Astrocyte of the spinal cord (primary cell): ENCODE measurements at regions not wholly inside any gene's neighbourhood (a gene's known extent, or its start where the extent isn't known, plus 50 kb on each side); places are given as distances from the start of the nearest gene placed in this dataset.

Experiments
- DNase-seq: peaks from one replicate; pipeline ENCODE4 v3.0.0; 2011; ENCODE audit warnings: low read depth, low spot score
- H3K4me3 ChIP-seq: 2 replicates; pipeline ENCODE4 v1.5.1; 2011; ENCODE audit warnings: low read depth, mild to moderate bottlenecking, low read length, moderate library complexity
- in situ Hi-C: cut with HindIII; loops from 2 replicates; pipeline ENCODE4 v1.10.0; 2017; ENCODE audit warnings: low sequenced_read_pairs
- TF ChIP-seq, protein P1 (sequence below): IDR thresholded peaks from 2 replicates; pipeline ENCODE4 v1.5.1; 2012; ENCODE audit warnings: low read depth, mild to moderate bottlenecking, low read length, inconsistent platforms

DNA sequence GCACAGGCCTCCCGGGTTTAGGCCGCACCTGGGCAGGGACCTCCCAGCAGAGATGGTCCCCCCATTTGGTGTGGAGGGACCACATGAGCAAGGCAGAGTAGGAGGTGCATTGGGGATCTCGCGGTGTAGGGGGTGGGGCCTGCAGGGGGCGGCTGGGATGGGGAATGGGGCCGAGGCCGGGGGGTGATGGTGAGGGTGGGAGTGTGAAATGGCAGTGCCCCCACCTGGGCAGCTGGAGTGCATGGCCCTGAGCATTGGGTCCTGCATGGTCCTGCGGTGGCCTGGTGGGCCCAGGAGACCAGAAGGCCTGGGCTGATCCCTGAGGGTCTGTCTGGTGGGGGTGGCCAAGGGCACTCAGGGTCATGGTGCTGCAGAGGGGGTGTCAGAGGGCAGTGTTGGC is 111.8 kb downstream of the KIF26A start:
- H3K4me3 ChIP-seq: no peak overlapping the region
- no peak for DNase-seq
- in situ Hi-C loops: no loop called here

DNA sequence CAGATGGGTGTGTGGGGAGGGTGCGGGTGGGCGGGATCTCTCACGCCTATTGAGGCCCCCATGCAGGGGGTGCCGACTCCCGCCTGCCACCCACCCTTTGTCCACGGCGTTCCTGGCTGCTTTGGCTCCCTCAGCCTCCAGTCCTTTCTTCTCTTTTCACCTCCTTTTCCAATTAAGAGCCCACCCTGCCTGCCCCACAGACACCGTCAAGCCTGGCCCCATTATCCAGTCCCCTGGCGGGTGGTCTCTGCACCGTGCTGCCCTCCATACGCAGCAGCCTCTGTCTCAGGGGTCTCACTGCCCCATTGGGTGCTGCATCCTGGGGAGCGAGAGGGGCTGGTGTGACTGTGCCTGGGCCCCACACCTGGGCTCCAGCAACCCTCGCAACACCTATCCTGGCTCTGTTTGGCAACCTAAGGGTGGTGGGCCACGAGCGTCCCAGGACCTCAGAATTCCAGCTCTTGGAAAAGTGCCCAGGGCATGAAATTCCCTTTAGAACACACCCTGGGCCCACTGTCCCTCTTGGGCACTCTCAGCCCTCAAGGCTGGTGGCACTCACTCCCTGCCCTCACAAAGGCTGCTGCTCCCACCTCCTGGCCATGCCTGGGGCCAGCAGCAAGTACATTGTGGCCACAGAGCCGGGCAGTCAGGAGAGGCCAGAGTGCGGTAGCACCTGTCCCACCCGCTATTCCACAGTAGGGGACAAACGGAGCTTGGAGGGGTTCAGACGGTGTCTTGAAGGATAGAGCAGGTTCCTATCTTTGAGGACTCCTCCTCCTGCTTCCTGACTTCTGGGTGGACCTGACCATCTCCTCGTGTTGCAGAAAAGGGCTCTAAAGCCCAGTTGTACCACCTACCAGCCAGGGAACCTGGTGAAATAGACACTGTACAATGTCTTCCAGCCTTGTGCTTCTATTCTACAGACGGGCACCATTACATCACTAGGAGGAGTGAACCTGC is 114.1 kb downstream of the KIF26A start:
- TF ChIP-seq, protein P1, sequence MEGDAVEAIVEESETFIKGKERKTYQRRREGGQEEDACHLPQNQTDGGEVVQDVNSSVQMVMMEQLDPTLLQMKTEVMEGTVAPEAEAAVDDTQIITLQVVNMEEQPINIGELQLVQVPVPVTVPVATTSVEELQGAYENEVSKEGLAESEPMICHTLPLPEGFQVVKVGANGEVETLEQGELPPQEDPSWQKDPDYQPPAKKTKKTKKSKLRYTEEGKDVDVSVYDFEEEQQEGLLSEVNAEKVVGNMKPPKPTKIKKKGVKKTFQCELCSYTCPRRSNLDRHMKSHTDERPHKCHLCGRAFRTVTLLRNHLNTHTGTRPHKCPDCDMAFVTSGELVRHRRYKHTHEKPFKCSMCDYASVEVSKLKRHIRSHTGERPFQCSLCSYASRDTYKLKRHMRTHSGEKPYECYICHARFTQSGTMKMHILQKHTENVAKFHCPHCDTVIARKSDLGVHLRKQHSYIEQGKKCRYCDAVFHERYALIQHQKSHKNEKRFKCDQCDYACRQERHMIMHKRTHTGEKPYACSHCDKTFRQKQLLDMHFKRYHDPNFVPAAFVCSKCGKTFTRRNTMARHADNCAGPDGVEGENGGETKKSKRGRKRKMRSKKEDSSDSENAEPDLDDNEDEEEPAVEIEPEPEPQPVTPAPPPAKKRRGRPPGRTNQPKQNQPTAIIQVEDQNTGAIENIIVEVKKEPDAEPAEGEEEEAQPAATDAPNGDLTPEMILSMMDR: no peak
- no peak for DNase-seq
- no peak overlapping the region for H3K4me3 ChIP-seq
- in situ Hi-C loops: no loop called here

More for the DNA sequence above, 111.8 kb downstream of the KIF26A start:
- TF ChIP-seq, protein P1: no peak

DNA sequence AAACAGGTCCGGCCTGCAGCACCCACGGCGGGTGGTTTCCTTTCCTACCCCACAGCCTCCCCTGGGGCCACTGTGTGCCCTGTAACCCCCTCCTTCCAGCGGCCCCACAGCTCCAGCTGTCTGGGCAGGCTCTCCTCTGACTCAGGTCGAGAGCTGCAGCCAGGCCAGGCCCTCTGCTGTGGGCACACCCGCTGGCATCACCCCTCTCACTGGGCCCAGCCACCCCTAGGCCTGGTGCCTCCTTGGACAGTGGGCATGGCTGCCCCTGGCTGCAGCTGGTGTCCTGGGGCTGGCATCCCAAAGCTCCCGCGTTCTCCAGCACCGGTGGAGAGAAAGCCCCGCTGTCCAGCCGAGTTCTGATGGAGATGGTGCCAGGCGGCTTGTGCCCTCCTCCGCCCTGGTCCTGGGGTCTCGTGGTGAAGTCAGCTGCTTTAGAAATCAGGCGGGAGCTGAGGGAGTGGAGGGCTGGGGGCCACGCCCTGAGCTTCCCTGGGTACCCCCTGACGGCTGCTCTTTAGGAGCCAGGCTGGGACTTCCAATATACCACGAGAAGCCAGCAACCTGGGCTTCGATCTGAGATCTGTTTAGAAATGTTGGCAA is 114.9 kb downstream of the KIF26A start:
- TF ChIP-seq, protein P1: no peak
- DNase-seq: no peak
- H3K4me3 ChIP-seq: no peak overlapping the region
- in situ Hi-C loops: no loop called here

DNA sequence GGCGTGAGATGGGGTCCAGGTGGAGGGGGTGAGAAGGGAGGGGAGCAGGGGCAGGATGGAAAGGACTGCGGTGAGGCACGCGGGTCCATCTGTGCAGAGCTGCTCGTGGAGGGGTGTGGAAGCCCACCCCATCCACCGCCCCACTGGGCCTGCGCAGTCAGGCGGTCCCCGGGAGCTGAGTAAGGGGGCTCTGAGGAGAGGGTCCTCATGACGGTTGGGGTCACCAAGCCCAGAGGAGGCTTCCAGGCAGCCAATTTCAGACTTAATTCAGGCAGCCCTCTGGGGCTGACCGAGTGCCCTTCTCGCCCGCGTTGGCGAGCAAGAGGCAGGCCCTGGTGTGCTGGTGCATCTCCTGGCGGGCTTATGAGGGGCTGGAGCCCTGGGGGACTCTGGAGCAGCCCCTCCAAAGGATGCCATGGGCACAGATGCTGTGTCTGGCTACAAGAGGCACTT is 115.5 kb downstream of the KIF26A start:
- H3K4me3 ChIP-seq: no peak overlapping the region
- TF ChIP-seq, protein P1: no peak
- in situ Hi-C loops: no loop called here
- DNase-seq: no peak

DNA sequence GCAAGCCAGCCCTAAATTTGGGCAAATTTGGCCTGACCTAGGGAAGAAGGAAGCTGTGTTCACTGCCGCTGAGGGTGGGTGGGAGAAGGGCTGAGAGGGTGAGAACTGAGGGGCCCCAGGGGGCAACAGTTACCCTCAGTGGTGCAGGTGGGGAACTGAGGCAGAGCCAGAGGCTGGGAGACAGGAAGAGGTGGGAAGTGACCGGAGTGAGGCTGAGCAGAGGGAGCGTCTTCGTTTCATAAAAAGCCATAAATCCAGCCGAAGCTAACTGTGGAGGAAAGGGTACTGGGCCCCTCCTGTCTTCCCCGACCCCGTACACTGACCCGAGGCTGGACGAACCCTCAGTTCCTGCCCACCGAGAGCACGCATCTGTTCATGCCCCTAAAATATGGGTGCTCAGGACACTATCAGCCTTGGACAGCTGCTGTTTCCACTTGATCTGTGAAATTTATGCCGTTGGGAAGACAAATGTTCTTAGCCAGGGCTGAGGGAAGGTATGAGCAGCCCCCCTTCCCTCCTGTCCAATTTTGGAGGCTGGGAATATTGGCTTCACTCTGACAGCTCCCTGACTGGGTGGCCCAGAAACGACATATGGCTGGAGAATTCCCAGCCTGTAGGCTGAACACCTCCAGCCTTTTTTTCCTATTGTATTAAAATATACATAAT is 116.5 kb downstream of the KIF26A start:
- no peak for DNase-seq

DNA sequence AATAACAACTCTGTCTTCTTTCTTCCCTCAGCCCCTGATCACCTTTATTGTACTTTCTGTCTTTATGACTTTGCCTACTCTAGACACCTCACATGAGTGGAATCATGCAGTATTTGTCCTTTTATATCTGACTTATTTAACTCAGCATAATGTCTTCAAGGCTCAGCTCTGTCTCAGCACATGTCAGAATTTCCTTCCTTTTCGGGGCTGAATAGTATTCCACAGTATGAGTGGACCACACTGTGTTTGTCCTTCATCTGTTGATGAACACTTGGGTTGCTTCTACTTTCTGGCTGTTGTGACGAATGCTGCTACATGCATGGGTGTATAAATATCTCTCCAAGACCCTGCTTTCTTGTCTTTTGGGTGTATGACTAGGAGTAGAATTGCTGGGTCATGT is 117.6 kb downstream of the KIF26A start:
- no peak overlapping the region for H3K4me3 ChIP-seq
- no peak for DNase-seq
- in situ Hi-C loops: no loop called here
- TF ChIP-seq, protein P1: no peak

More for the DNA sequence above, 116.5 kb downstream of the KIF26A start:
- H3K4me3 ChIP-seq: no peak overlapping the region
- in situ Hi-C loops: no loop called here
- TF ChIP-seq, protein P1: no peak
